Type B pancreatic cell (in vitro differentiated cells): ENCODE measurements at regions not wholly inside any gene's neighbourhood (a gene's known extent, or its start where the extent isn't known, plus 50 kb on each side); places are given as distances from the start of the nearest gene placed in this dataset.

Source experiments
- DNase-seq: peaks from one replicate; pipeline ENCODE4 v3.0.0; 2021; ENCODE audit warnings: mixed read lengths; ENCODE audit not compliant: unreplicated experiment; ENCODE audit errors: extremely low spot score
- H3K27ac Mint-ChIP-seq: 2 replicates; pipeline ENCODE4 v1.8.0; 2021; ENCODE audit warnings: mild to moderate bottlenecking, mixed read lengths
- H3K27me3 Mint-ChIP-seq: 2 replicates; pipeline ENCODE4 v1.8.0; 2021; ENCODE audit warnings: mixed read lengths
- H3K36me3 Mint-ChIP-seq: 2 replicates; pipeline ENCODE4 v1.8.0; 2021; ENCODE audit warnings: mixed read lengths
- H3K4me1 Mint-ChIP-seq: one replicate; pipeline ENCODE4 v1.8.0; 2021; ENCODE audit warnings: mixed read lengths; ENCODE audit not compliant: unreplicated experiment
- H3K4me3 Mint-ChIP-seq: 2 replicates; pipeline ENCODE4 v1.8.0; 2021; ENCODE audit warnings: mild to moderate bottlenecking, mixed read lengths
- H3K9me3 Mint-ChIP-seq: 2 replicates; pipeline ENCODE4 v1.8.0; 2021; ENCODE audit warnings: mixed read lengths
- CTCF ChIP-seq: fragments of 200-600 bp; sonication (generic); conservative IDR thresholded peaks from 2 replicates; pipeline ENCODE4 v1.5.0; 2021; ENCODE audit warnings: antibody characterized with exemption, mild to moderate bottlenecking

DNA sequence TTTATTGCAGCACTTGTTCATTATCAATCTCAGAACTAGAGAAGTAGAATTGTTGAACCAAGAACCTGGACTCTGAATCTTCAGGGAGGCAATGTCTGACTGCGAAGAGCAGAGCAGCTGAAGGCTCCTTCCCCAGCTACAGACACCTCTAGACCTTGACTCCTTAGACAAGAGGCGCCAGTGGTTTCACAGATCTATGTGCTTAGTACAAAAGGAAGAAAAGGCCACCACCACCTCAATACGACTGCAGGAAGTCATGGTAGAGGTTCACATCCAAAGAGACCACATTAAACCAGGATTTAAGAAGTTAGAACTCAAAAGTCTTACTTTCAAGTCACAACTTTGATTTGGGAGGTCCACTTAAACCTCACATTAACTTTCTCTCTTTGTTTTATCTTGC, 158.1 kb upstream of the VRK2 start:
- Mint-ChIP-seq H3K9me3 (no peaks in the 10 kb centered on the region), H3K4me3 (no peak overlapping the region), H3K4me1 (no peaks in the 10 kb centered on the region), H3K27ac (no peak overlapping the region), H3K36me3 (no peaks in the 10 kb centered on the region), H3K27me3 (no peaks in the 10 kb centered on the region)
- TF ChIP-seq CTCF, result no peak
- no peak for DNase-seq

- Mint-ChIP-seq H3K27ac (no peak overlapping the region), H3K4me1 (no peaks in the 10 kb centered on the region), H3K36me3 (no peaks in the 10 kb centered on the region), H3K4me3 (no peak overlapping the region), H3K9me3 (no peaks in the 10 kb centered on the region), H3K27me3 (no peaks in the 10 kb centered on the region)
- DNase-seq, result no peak
- TF ChIP-seq CTCF, result no peak
These were observed 156.1 kb upstream of the VRK2 start for GRCh38 chr2:57890464-57890863.

- Mint-ChIP-seq H3K9me3 (no peaks in the 10 kb centered on the region), H3K27me3 (no peaks in the 10 kb centered on the region), H3K4me1 (no peaks in the 10 kb centered on the region), H3K36me3 (no peaks in the 10 kb centered on the region), H3K27ac (no peak overlapping the region), H3K4me3 (no peak overlapping the region)
- no peak for TF ChIP-seq CTCF
- no peak for DNase-seq
These were observed 155.4 kb upstream of the VRK2 start for GRCh38 chr2:57891086-57891712.

DNA sequence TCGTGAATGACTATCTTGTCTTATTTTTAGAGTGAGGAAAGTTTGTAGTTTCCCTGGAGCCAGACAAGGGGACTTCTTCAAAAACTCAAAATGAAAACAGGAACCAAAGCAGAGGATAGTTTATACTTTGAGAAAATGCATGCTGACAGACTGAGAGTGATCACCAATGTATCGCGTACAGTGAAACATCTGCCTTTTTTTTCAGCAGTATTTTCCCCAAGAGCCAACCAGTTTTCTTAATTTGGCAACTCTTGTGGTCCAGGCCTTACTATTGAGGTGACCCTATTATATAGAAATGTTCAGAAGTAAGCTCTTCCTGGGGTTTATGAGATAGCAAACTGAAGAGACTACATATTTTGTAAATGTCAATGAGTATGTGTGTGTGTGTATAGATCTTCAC, 153.7 kb upstream of the VRK2 start:
- DNase-seq, result no peak
- Mint-ChIP-seq H3K9me3 (no peaks in the 10 kb centered on the region), H3K27me3 (no peaks in the 10 kb centered on the region), H3K4me1 (no peaks in the 10 kb centered on the region), H3K4me3 (no peak overlapping the region), H3K36me3 (no peaks in the 10 kb centered on the region), H3K27ac (no peak overlapping the region)
- no peak for TF ChIP-seq CTCF

GRCh38 chr2:57893347-57893746, 153.3 kb upstream of the VRK2 start:
- no peaks in the 10 kb centered on the region for H3K27me3 Mint-ChIP-seq
- H3K36me3 Mint-ChIP-seq, result no peaks in the 10 kb centered on the region
- H3K9me3 Mint-ChIP-seq, result no peaks in the 10 kb centered on the region
- H3K4me3 Mint-ChIP-seq, result no peak overlapping the region
- H3K27ac Mint-ChIP-seq, result no peak overlapping the region
- TF ChIP-seq CTCF, result no peak
- H3K4me1 Mint-ChIP-seq, result no peaks in the 10 kb centered on the region
- no peak for DNase-seq

- Mint-ChIP-seq H3K9me3 (no peaks in the 10 kb centered on the region), H3K4me1 (no peaks in the 10 kb centered on the region), H3K27me3 (no peaks in the 10 kb centered on the region), H3K4me3 (no peak overlapping the region), H3K36me3 (no peaks in the 10 kb centered on the region), H3K27ac (no peak overlapping the region)
- DNase-seq, result no peak
- no peak for TF ChIP-seq CTCF
These were observed 152.8 kb upstream of the VRK2 start for GRCh38 chr2:57893786-57894185.
